K562 (cell line): ENCODE measurements at regions not wholly inside any gene's neighbourhood (a gene's known extent, or its start where the extent isn't known, plus 50 kb on each side); places are given as distances from the start of the nearest gene placed in this dataset.

Experiments
- ATAC-seq: fragments of 200-7000 bp; cut with Tn5 transposase; 3 replicates; pipeline ENCODE4 v1.9.1; 2020; ENCODE audit warnings: moderate library complexity
- BruUV-seq: library from RNA; stranded (reverse); fragments of 400-500 nt; replicated peaks from 2 replicates; lab custom pipeline; 2021; lab: Mats Ljungman, UMichigan
- CTCF ChIA-PET: fragments of 300-600 bp; formaldehyde crosslinking; extraction: SDS; loops from one replicate; lab custom pipeline; 2021; ENCODE audit warnings: low intra/inter-chr PET ratio; lab: Yijun Ruan, JAX
- POLR2A ChIA-PET: fragments of 300-600, 350-650 bp; sonication (Branson Sonifier 250); formaldehyde crosslinking; extraction: SDS; loops from one replicate; lab custom pipeline; 2021; ENCODE audit warnings: antibody characterized with exemption, inconsistent platforms; lab: Yijun Ruan, JAX
- DNase-seq, 4 experiments: peaks; one replicate each; pipeline versions ENCODE4 v3.0.0 to v3.0.0-alpha.2; 2011 to 2018; ENCODE audit warnings: low spot score in 3 of 4, mixed read lengths in 3 of 4; ENCODE audit errors: extremely low read depth in 1 of 4
- FAIRE-seq: peaks from 2 replicates; lab custom pipeline; 2011; peaks lifted over from hg19 to GRCh38; lab: Jason Lieb, UNC
- H2AFZ ChIP-seq: 2 replicates; pipeline ENCODE4 v1.6.0; 2011; ENCODE audit warnings: low read depth, low read length, control low read depth, inconsistent platforms
- H3K27ac ChIP-seq: fragments of 200-600 bp; 3 replicates; pipeline ENCODE4 v1.8.0; 2011; ENCODE audit warnings: low read depth, mild to moderate bottlenecking, control low read depth, inconsistent platforms, low read length, moderate library complexity, mixed read lengths; ENCODE audit errors: extremely low read depth
- H3K27me3 ChIP-seq, 2 experiments: fragments of 300-600 bp in 1 of 2; 2 replicates in 1 of 2; 3 replicates in 1 of 2; pipeline versions ENCODE4 v1.6.0 to v1.8.0; 2011; ENCODE audit warnings: inconsistent platforms in 2 of 2, low read length in 2 of 2, mild to moderate bottlenecking in 1 of 2, mixed read lengths in 1 of 2, moderate library complexity in 1 of 2; ENCODE audit not compliant: control insufficient read depth in 2 of 2, insufficient read depth in 2 of 2
- H3K36me3 ChIP-seq: fragments of 300-600 bp; 3 replicates; pipeline ENCODE4 v1.8.0; 2011; ENCODE audit warnings: mild to moderate bottlenecking, low read length, inconsistent platforms; ENCODE audit not compliant: control insufficient read depth, insufficient read depth
- H3K4me1 ChIP-seq, 2 experiments: fragments of 200-600 bp in 1 of 2; replicated peaks in 1 of 2; 2 replicates in 1 of 2; 3 replicates in 1 of 2; pipeline versions ENCODE4 v1.5.1 to v1.8.0; 2011; ENCODE audit warnings: inconsistent platforms in 2 of 2, low read length in 2 of 2, mild to moderate bottlenecking in 1 of 2, mixed read lengths in 1 of 2, moderate library complexity in 1 of 2; ENCODE audit not compliant: control insufficient read depth in 2 of 2, insufficient read depth in 2 of 2
- H3K4me2 ChIP-seq: 2 replicates; pipeline ENCODE4 v1.6.1; 2011; ENCODE audit warnings: low read length, control low read depth, inconsistent platforms, mixed read lengths; ENCODE audit not compliant: insufficient read depth
- H3K4me3 ChIP-seq: fragments of 200-600 bp; sonication (generic), shearing (Covaris generic); 2 replicates; pipeline ENCODE4 v1.5.1; 2016; ENCODE audit warnings: control low read depth, inconsistent platforms
- H3K79me2 ChIP-seq: fragments of 200-600 bp; 3 replicates; pipeline ENCODE4 v1.8.0; 2011; ENCODE audit warnings: low read length, inconsistent platforms; ENCODE audit not compliant: control insufficient read depth, insufficient read depth
- H3K9ac ChIP-seq, 2 experiments: 2 replicates each; pipeline versions ENCODE4 v1.6.0 to v1.6.1; 2011; ENCODE audit warnings: low read depth in 2 of 2, low read length in 2 of 2, control low read depth in 1 of 2, inconsistent platforms in 1 of 2, mild to moderate bottlenecking in 1 of 2, mixed read lengths in 1 of 2; ENCODE audit not compliant: insufficient read depth in 1 of 2
- H3K9me1 ChIP-seq: one replicate; pipeline ENCODE4 v1.6.0; 2011; ENCODE audit warnings: inconsistent platforms, mild to moderate bottlenecking, low read length, moderate library complexity; ENCODE audit not compliant: control insufficient read depth, insufficient read depth
- H3K9me3 ChIP-seq: replicated peaks from 2 replicates; pipeline ENCODE4 v1.5.1; 2011; ENCODE audit warnings: low read depth, low read length, inconsistent platforms; ENCODE audit not compliant: control insufficient read depth, insufficient read depth
- H4K20me1 ChIP-seq: replicated peaks from 2 replicates; pipeline ENCODE4 v1.6.1; 2011; ENCODE audit warnings: low read length, inconsistent platforms, mixed read lengths; ENCODE audit not compliant: control insufficient read depth, insufficient read depth
- DACH1 ChIP-seq: fragments of 450-650 bp; IDR thresholded peaks from 2 replicates; pipeline ENCODE4 v1.6.1; 2018; ENCODE audit not compliant: partially characterized antibody
- HDAC8 ChIP-seq: fragments of 450-650 bp; IDR thresholded peaks from 2 replicates; pipeline ENCODE4 v1.6.1; 2016; ENCODE audit warnings: mild to moderate bottlenecking, missing genetic modification characterization, moderate library complexity, missing compliant biosample characterization
- KLF1 ChIP-seq: fragments of 450-650 bp; IDR thresholded peaks from 2 replicates; pipeline ENCODE4 v1.6.1; 2016; ENCODE audit warnings: missing genetic modification characterization, missing compliant biosample characterization
- MEIS2 ChIP-seq: fragments of 450-650 bp; IDR thresholded peaks from 2 replicates; pipeline ENCODE4 v1.6.1; 2014; ENCODE audit warnings: mild to moderate bottlenecking; ENCODE audit not compliant: partially characterized antibody
- NONO ChIP-seq, 2 experiments: fragments of 200-400 bp in 1 of 2; fragments of 450-650 bp in 1 of 2; formaldehyde crosslinking in 1 of 2; IDR thresholded peaks; 2 replicates each; pipeline ENCODE4 v1.6.1; 2017; ENCODE audit warnings: low read depth in 2 of 2, mild to moderate bottlenecking in 2 of 2, moderate library complexity in 2 of 2, low read length in 1 of 2
- NR2C2 ChIP-seq, 2 experiments: fragments of 200-800 bp in 1 of 2; sonication (Bioruptor generic) in 1 of 2; sonication (generic) in 1 of 2; formaldehyde crosslinking in 1 of 2; IDR thresholded peaks; 2 replicates each; pipeline versions ENCODE4 v1.6.1 to v1.8.0; 2016 to 2022; ENCODE audit warnings: mild to moderate bottlenecking in 1 of 2, missing compliant biosample characterization in 1 of 2, missing genetic modification characterization in 1 of 2, missing genetic modification reagents in 1 of 2
- PHF8 ChIP-seq: fragments of 200-600 bp; sonication (generic); IDR thresholded peaks from 2 replicates; pipeline ENCODE4 v1.6.1; 2012; ENCODE audit warnings: mixed run types, mild to moderate bottlenecking, inconsistent platforms, low read length, moderate library complexity, borderline replicate concordance
- RBM15 ChIP-seq: fragments of 200-400 bp; formaldehyde crosslinking; IDR thresholded peaks from 2 replicates; pipeline ENCODE4 v1.6.1; 2018; ENCODE audit warnings: mild to moderate bottlenecking, low read length, moderate library complexity; ENCODE audit not compliant: insufficient read depth
- SMARCA5 ChIP-seq: fragments of 450-650 bp; IDR thresholded peaks from 2 replicates; pipeline ENCODE4 v1.6.1; 2016
- XRCC5 ChIP-seq: fragments of 200-400 bp; formaldehyde crosslinking; IDR thresholded peaks from 2 replicates; pipeline ENCODE4 v1.6.1; 2017; ENCODE audit warnings: low read depth, mild to moderate bottlenecking, low read length
- ZBTB1 ChIP-seq: sonication (generic); formaldehyde crosslinking; IDR thresholded peaks from 2 replicates; pipeline ENCODE4 v1.8.1; 2023; ENCODE audit warnings: missing genetic modification reagents, low read depth, mild to moderate bottlenecking, borderline replicate concordance
- ZNF140 ChIP-seq: fragments of 250-450 bp; sonication (Bioruptor Pico); IDR thresholded peaks from 2 replicates; pipeline ENCODE4 v1.8.0; 2021; ENCODE audit warnings: moderate library complexity, mild to moderate bottlenecking, inconsistent platforms
- ZNF589 ChIP-seq: fragments of 200-800 bp; sonication (Bioruptor generic); IDR thresholded peaks from 2 replicates; pipeline ENCODE4 v1.6.1; 2016; ENCODE audit warnings: low read depth, missing genetic modification characterization, missing compliant biosample characterization
- ZNF764 ChIP-seq: fragments of 250-450 bp; sonication (Bioruptor Pico); IDR thresholded peaks from 2 replicates; pipeline ENCODE4 v1.4.0; 2020; ENCODE audit warnings: low read depth, mild to moderate bottlenecking, moderate library complexity
- whole genome bisulfite sequencing: fragments of 100-300 bp; shearing (Covaris generic); methylation state at CpG from one replicate; pipeline ENCODE4 v1.1.6; 2016; ENCODE audit warnings: low coverage, mixed read lengths; ENCODE audit not compliant: insufficient coverage; ENCODE audit errors: missing lambda C conversion rate; 5-methylcytosine and 5-hydroxymethylcytosine counted together
- in situ Hi-C: fragments of 300-500 bp; cut with MboI; formaldehyde crosslinking; loops from 4 replicates; pipeline ENCODE4 v1.15.0; 2018; ENCODE audit warnings: inconsistent platforms, mixed read lengths
- intact Hi-C: fragments of 100-400 bp; cut with micrococcal nuclease; formaldehyde crosslinking; loops from 2 replicates; pipeline ENCODE4 v1.14.2; 2022
- TF ChIP-seq, protein P1 (sequence below): fragments of 450-650 bp; IDR thresholded peaks from 2 replicates; pipeline ENCODE4 v1.6.1; 2016; ENCODE audit warnings: mild to moderate bottlenecking

DNA sequence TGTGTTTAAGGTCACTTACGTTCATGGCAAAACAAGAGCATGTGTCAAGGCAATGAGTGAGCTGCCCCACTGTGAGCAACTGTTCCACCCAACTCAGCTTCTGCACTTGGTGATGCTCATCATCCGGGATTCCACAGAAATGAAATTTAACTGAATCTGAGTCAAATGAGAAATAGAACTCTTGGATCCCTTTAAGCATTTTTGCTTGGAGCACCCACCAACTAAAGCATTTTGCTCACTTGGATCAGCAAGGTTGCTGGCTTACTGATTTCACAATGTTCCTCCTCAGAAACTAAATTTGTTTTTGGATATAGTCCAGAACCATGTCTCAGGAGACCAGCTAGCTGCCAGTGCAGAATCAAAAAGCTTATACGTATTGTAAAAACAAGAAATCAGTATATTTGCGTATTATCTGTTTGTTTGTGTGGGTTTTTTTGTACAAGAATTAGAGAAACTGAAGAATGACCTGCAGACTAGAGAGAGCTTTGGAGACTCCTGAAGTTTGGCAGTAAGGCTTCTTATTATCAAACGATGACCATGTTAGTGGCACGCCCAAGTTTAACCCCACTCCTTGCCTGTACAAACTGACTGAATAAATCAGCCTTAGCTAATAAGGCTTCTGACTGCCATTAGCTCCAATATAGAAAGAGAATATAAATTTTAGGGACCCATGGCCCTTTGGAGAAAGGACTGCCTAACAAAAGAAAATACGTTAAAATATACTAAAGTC lies 153.8 kb upstream of the FST start (continued):
- TF ChIP-seq ZBTB1 (CRISPR knock-in tag) = no peak
- TF ChIP-seq, all 486 proteins: peak for 0

DNA sequence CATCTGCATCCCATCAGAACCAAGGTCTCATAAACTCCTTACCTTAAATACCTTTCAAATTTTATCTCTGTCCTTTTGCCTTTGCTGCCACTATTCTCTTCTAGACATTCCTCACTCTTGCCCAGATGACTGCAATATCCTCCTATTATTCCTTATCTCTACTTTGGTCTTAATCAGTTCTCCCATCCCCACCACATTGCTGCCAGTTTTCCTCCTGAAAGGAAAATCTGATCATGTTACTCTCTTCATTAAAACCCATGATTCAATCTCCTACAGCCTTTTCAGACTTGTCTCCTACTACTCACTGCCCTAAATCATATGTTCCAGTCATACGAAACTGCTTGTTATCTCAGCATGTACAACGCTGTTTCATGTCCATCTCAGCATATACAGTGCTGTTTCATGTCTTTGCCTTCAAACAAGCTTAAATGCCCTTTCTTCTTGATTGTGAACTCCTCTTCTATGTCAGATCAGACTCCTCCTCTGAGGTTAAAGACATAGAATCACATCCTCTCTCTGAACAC lies 152.6 kb upstream of the FST start:
- H3K4me2 ChIP-seq = no peak overlapping the region
- H2AFZ ChIP-seq = no peak overlapping the region
- H4K20me1 ChIP-seq = no peaks in the 10 kb centered on the region
- H3K79me2 ChIP-seq = no peaks in the 10 kb centered on the region
- no peaks in the 10 kb centered on the region for H3K9me3 ChIP-seq
- in situ Hi-C loops = no loop called here
- H3K4me3 ChIP-seq = no peak overlapping the region
- H3K27me3 ChIP-seq = no peaks in the 10 kb centered on the region
- BruUV-seq = no TSS peak
- 0% methylated on average over 2 of the region's 2 CpGs for WGBS
- ChIA-PET POLR2A (no interaction called here), CTCF (no interaction called here)
- H3K27ac ChIP-seq = no peak overlapping the region
- FAIRE-seq = no peak
- no peaks in the 10 kb centered on the region for H3K36me3 ChIP-seq
- no peaks in the 10 kb centered on the region for H3K9me1 ChIP-seq
- H3K4me1 ChIP-seq = no peaks in the 10 kb centered on the region
- no peak overlapping the region for H3K9ac ChIP-seq
- intact Hi-C loops = no loop called here
- no peak for DNase-seq
- no peak for ATAC-seq
- TF ChIP-seq NONO (IDR thresholded peaks at IDR 0.05; ENCODE audit: low read depth in 2 of 2, low read length in 1 of 2) = no peak
- no peak for TF ChIP-seq PHF8
- no peak for TF ChIP-seq ZNF140 (CRISPR knock-in tag)
- no peak for TF ChIP-seq HDAC8
- TF ChIP-seq NR2C2 (CRISPR knock-in tag; IDR thresholded peaks at IDR 0.05) = no peak
- TF ChIP-seq NR2C2 (tag; IDR thresholded peaks at IDR 0.05) = no peak
- TF ChIP-seq XRCC5 = no peak
- TF ChIP-seq ZNF764 = no peak
- TF ChIP-seq DACH1 = no peak
- TF ChIP-seq RBM15 = no peak
- TF ChIP-seq SMARCA5 = no peak
- TF ChIP-seq MEIS2 = no peak
- TF ChIP-seq, protein P1, sequence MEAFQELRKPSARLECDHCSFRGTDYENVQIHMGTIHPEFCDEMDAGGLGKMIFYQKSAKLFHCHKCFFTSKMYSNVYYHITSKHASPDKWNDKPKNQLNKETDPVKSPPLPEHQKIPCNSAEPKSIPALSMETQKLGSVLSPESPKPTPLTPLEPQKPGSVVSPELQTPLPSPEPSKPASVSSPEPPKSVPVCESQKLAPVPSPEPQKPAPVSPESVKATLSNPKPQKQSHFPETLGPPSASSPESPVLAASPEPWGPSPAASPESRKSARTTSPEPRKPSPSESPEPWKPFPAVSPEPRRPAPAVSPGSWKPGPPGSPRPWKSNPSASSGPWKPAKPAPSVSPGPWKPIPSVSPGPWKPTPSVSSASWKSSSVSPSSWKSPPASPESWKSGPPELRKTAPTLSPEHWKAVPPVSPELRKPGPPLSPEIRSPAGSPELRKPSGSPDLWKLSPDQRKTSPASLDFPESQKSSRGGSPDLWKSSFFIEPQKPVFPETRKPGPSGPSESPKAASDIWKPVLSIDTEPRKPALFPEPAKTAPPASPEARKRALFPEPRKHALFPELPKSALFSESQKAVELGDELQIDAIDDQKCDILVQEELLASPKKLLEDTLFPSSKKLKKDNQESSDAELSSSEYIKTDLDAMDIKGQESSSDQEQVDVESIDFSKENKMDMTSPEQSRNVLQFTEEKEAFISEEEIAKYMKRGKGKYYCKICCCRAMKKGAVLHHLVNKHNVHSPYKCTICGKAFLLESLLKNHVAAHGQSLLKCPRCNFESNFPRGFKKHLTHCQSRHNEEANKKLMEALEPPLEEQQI = no peak
- TF ChIP-seq ZNF589 (CRISPR knock-in tag) = no peak
- TF ChIP-seq KLF1 (tag) = no peak
